SK-N-SH (cell line): ENCODE measurements at regions not wholly inside any gene's neighbourhood (a gene's known extent, or its start where the extent isn't known, plus 50 kb on each side); places are given as distances from the start of the nearest gene placed in this dataset.
A peak's percentile ranks its signal among the peaks of the same experiment; 100 is the strongest.

Experiments
- CTCF ChIA-PET: fragments of 300-600, 350-600 bp; formaldehyde crosslinking; extraction: SDS; loops from one replicate; lab custom pipeline; 2021; lab: Yijun Ruan, JAX
- POLR2A ChIA-PET: fragments of 350-600 bp; sonication (Branson Sonifier 250); formaldehyde crosslinking; extraction: SDS; loops from one replicate; lab custom pipeline; 2020; ENCODE audit warnings: antibody characterized with exemption, inconsistent platforms; lab: Yijun Ruan, JAX
- DNase-seq: peaks from one replicate; pipeline ENCODE4 v3.0.0; 2012
- H2AFZ ChIP-seq: fragments of 200-600 bp; sonication (generic); 2 replicates; pipeline ENCODE4 v1.8.1; 2016; ENCODE audit warnings: antibody characterized with exemption, mild to moderate bottlenecking, low read depth
- H3F3A ChIP-seq: fragments of 200-600 bp; sonication (generic); replicated peaks from 2 replicates; pipeline ENCODE3; 2016; ENCODE audit warnings: antibody characterized with exemption, mild to moderate bottlenecking; ENCODE audit not compliant: insufficient read depth
- H3K27ac ChIP-seq, 2 experiments: fragments of 200-500 bp in 1 of 2; fragments of 200-600 bp in 1 of 2; sonication (Bioruptor generic) in 1 of 2; sonication (generic), shearing (Covaris generic) in 1 of 2; 2 replicates each; pipeline versions ENCODE4 v1.5.1 to v1.6.1; 2014 to 2016; ENCODE audit warnings: low read depth in 2 of 2, inconsistent platforms in 1 of 2, low read length in 1 of 2, mild to moderate bottlenecking in 1 of 2, mixed read lengths in 1 of 2
- H3K27me3 ChIP-seq: fragments of 200-600 bp; sonication (generic), shearing (Covaris generic); 2 replicates; pipeline ENCODE4 v1.6.1; 2016; ENCODE audit warnings: mixed run types; ENCODE audit not compliant: insufficient read depth
- H3K36me3 ChIP-seq, 2 experiments: fragments of 200-500 bp in 1 of 2; fragments of 200-600 bp in 1 of 2; sonication (Bioruptor generic) in 1 of 2; sonication (generic) in 1 of 2; replicated peaks in 1 of 2; 2 replicates each; pipeline versions ENCODE3 to v1.5.1; 2014 to 2016; ENCODE audit warnings: low read length in 1 of 2, mild to moderate bottlenecking in 1 of 2; ENCODE audit not compliant: insufficient read depth in 2 of 2, control insufficient read depth in 1 of 2
- H3K4me1 ChIP-seq, 2 experiments: fragments of 200-500 bp in 1 of 2; fragments of 200-600 bp in 1 of 2; sonication (Bioruptor generic) in 1 of 2; sonication (generic), shearing (Covaris generic) in 1 of 2; 2 replicates each; pipeline versions ENCODE4 v1.5.1 to v1.6.1; 2014 to 2016; ENCODE audit warnings: low read depth in 1 of 2, low read length in 1 of 2, mixed run types in 1 of 2; ENCODE audit not compliant: insufficient read depth in 2 of 2, control insufficient read depth in 1 of 2
- H3K4me2 ChIP-seq: fragments of 200-600 bp; sonication (generic), shearing (Covaris generic); 2 replicates; pipeline ENCODE4 v1.6.1; 2017; ENCODE audit warnings: mixed run types
- H3K4me3 ChIP-seq, 2 experiments: fragments of 200-500 bp in 1 of 2; fragments of 200-600 bp in 1 of 2; sonication (Bioruptor generic) in 1 of 2; sonication (generic), shearing (Covaris generic) in 1 of 2; 2 replicates each; pipeline versions ENCODE4 v1.5.1 to v1.8.1; 2014 to 2016; ENCODE audit warnings: low read depth in 2 of 2, inconsistent platforms in 1 of 2, low read length in 1 of 2, mild to moderate bottlenecking in 1 of 2, mixed read lengths in 1 of 2, moderate library complexity in 1 of 2
- H3K79me2 ChIP-seq: fragments of 200-600 bp; sonication (generic); 2 replicates; pipeline ENCODE4 v1.8.1; 2017; ENCODE audit warnings: mild to moderate bottlenecking; ENCODE audit not compliant: insufficient read depth
- H3K9ac ChIP-seq: fragments of 200-600 bp; sonication (generic); 2 replicates; pipeline ENCODE4 v1.6.1; 2017; ENCODE audit warnings: mixed run types
- H3K9me2 ChIP-seq: fragments of 200-600 bp; sonication (generic); 2 replicates; pipeline ENCODE4 v1.6.1; 2017; ENCODE audit warnings: mixed run types
- H3K9me3 ChIP-seq: fragments of 200-600 bp; sonication (generic); 2 replicates; pipeline ENCODE4 v1.6.1; 2017; ENCODE audit warnings: mixed run types, mild to moderate bottlenecking, moderate library complexity
- H4K20me1 ChIP-seq: fragments of 200-600 bp; sonication (generic); 2 replicates; pipeline ENCODE4 v1.6.1; 2017; ENCODE audit warnings: mild to moderate bottlenecking, mixed run types; ENCODE audit not compliant: insufficient read depth
- ELF1 ChIP-seq: IDR thresholded peaks from 2 replicates; pipeline ENCODE4 v1.4.0; 2012
- FOXM1 ChIP-seq: IDR thresholded peaks from 2 replicates; pipeline ENCODE4 v1.4.0; 2012; ENCODE audit warnings: low read depth, mild to moderate bottlenecking
- GABPA ChIP-seq: IDR thresholded peaks from 2 replicates; pipeline ENCODE4 v1.4.0; 2012; ENCODE audit warnings: low read depth, mild to moderate bottlenecking
- GATA2 ChIP-seq: sonication (generic); formaldehyde crosslinking; IDR thresholded peaks from 2 replicates; pipeline ENCODE4 v1.5.0; 2020; ENCODE audit warnings: mild to moderate bottlenecking, missing genetic modification reagents
- JUND ChIP-seq: IDR thresholded peaks from 2 replicates; pipeline ENCODE4 v1.4.0; 2012
- MAX ChIP-seq: IDR thresholded peaks from 2 replicates; pipeline ENCODE4 v1.4.0; 2012; ENCODE audit warnings: low read depth
- NFIC ChIP-seq: IDR thresholded peaks from 2 replicates; pipeline ENCODE4 v1.4.0; 2012; ENCODE audit warnings: borderline replicate concordance
- RAD21 ChIP-seq: IDR thresholded peaks from 2 replicates; pipeline ENCODE4 v1.6.1; 2012; ENCODE audit warnings: mild to moderate bottlenecking, low read length
- REST ChIP-seq: IDR thresholded peaks from 2 replicates; pipeline ENCODE4 v1.6.1; 2012; ENCODE audit warnings: mild to moderate bottlenecking, low read depth, low read length, moderate library complexity
- RFX5 ChIP-seq: IDR thresholded peaks from 2 replicates; pipeline ENCODE4 v1.6.1; 2012; ENCODE audit warnings: mild to moderate bottlenecking, improper control_type of control experiment, low read length
- SIN3A ChIP-seq: IDR thresholded peaks from 2 replicates; pipeline ENCODE4 v1.6.1; 2012; ENCODE audit warnings: low read depth, mild to moderate bottlenecking, low read length, moderate library complexity, borderline replicate concordance
- SMC3 ChIP-seq: IDR thresholded peaks from 2 replicates; pipeline ENCODE4 v1.6.1; 2012; ENCODE audit warnings: low read depth, low read length, improper control_type of control experiment
- TCF12 ChIP-seq: IDR thresholded peaks from 2 replicates; pipeline ENCODE4 v1.4.0; 2012
- TEAD4 ChIP-seq: IDR thresholded peaks from 2 replicates; pipeline ENCODE4 v1.4.0; 2012; ENCODE audit warnings: mild to moderate bottlenecking, borderline replicate concordance; ENCODE audit not compliant: insufficient read depth
- WGBS: methylation state at CpG from one replicate; pipeline ENCODE4 v1.1.6; 2017; ENCODE audit warnings: low lambda C conversion rate; 5-methylcytosine and 5-hydroxymethylcytosine counted together
- TF ChIP-seq, protein P1 (sequence below): IDR thresholded peaks from 2 replicates; pipeline ENCODE4 v1.4.0; 2012; ENCODE audit warnings: low read depth, borderline replicate concordance
- TF ChIP-seq, protein P2 (sequence below): fragments of 150-350 bp; IDR thresholded peaks from 2 replicates; pipeline ENCODE4 v1.6.1; 2017; ENCODE audit warnings: antibody characterized with exemption, low read length, low read depth, borderline replicate concordance

- Histone ChIP-seq H3K9me2 (no peaks in the 10 kb centered on the region), H3K79me2 (no peaks in the 10 kb centered on the region), H3K9me3 (no peaks in the 10 kb centered on the region), H3F3A (no peaks in the 10 kb centered on the region), H3K4me3 (no peak overlapping the region), H2AFZ (no peak overlapping the region), H3K27me3 (no peaks in the 10 kb centered on the region), H4K20me1 (no peaks in the 10 kb centered on the region), H3K4me2 (no peak overlapping the region), H3K4me1 (no peaks in the 10 kb centered on the region; a peak in 2 of 4 replicates), H3K27ac (no peak overlapping the region; a peak in 1 of 4 replicates), H3K36me3 (no peaks in the 10 kb centered on the region), H3K9ac (no peak overlapping the region)
- ChIA-PET POLR2A (no interaction called here), CTCF (no interaction called here)
- TF ChIP-seq NFIC (peak; percentile 60; the same call in 1 of the 2 replicates), TEAD4 (no peak)
- 84% methylated on average over 3 of the region's 3 CpGs for WGBS
- DNase-seq = no peak
These were observed 412.8 kb upstream of the LYPLAL1 start for GRCh38 chr1:218760601-218761570.

DNA sequence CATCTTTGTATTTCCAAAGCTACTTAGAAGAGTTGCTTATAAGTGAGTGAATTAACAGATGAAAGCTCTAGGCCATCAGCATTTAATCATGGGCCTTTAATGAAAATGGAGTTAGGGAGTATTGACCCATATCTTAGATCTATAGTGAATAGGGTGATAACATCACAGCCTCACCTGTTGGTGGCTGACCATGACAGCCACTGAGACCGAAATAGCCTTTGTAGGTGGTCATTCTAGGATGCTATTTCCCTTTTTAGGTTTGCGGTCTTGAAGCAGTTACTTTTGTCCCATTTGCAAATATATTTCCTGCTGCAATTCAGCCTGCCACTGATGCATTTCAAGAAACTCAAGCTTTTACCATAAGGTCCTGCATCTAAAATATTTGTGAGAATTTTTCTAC, 410.1 kb upstream of the LYPLAL1 start:
- ChIA-PET CTCF (no interaction called here), POLR2A (no interaction called here)
- H3K27ac ChIP-seq = no peak overlapping the region
- no peaks in the 10 kb centered on the region for H3K27me3 ChIP-seq
- no peaks in the 10 kb centered on the region for H3K9me2 ChIP-seq
- no peak overlapping the region for H3K4me3 ChIP-seq
- H3K9ac ChIP-seq = no peak overlapping the region
- 92% methylated on average over 2 of the region's 2 CpGs for WGBS
- H3K4me2 ChIP-seq = no peak overlapping the region
- no peaks in the 10 kb centered on the region for H3K36me3 ChIP-seq
- H3K79me2 ChIP-seq = no peaks in the 10 kb centered on the region
- H2AFZ ChIP-seq = no peak overlapping the region
- TF ChIP-seq, protein P1, sequence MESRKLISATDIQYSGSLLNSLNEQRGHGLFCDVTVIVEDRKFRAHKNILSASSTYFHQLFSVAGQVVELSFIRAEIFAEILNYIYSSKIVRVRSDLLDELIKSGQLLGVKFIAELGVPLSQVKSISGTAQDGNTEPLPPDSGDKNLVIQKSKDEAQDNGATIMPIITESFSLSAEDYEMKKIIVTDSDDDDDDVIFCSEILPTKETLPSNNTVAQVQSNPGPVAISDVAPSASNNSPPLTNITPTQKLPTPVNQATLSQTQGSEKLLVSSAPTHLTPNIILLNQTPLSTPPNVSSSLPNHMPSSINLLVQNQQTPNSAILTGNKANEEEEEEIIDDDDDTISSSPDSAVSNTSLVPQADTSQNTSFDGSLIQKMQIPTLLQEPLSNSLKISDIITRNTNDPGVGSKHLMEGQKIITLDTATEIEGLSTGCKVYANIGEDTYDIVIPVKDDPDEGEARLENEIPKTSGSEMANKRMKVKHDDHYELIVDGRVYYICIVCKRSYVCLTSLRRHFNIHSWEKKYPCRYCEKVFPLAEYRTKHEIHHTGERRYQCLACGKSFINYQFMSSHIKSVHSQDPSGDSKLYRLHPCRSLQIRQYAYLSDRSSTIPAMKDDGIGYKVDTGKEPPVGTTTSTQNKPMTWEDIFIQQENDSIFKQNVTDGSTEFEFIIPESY = no peak
- no peak for TF ChIP-seq FOXM1
- TF ChIP-seq SIN3A = no peak
- no peak for TF ChIP-seq MAX
- no peak for TF ChIP-seq GATA2 (CRISPR knock-in tag)
- TF ChIP-seq TCF12 = no peak
- H4K20me1 ChIP-seq = no peaks in the 10 kb centered on the region
- no peaks in the 10 kb centered on the region for H3K9me3 ChIP-seq
- no peak for DNase-seq
- H3K4me1 ChIP-seq = no peaks in the 10 kb centered on the region; a peak in 2 of 4 replicates
- no peaks in the 10 kb centered on the region for H3F3A ChIP-seq

- no peaks in the 10 kb centered on the region for H3K79me2 ChIP-seq
- no peaks in the 10 kb centered on the region for H3K27me3 ChIP-seq
- no peaks in the 10 kb centered on the region for H3K9me3 ChIP-seq
- no peaks in the 10 kb centered on the region for H3K36me3 ChIP-seq
- H3K4me3 ChIP-seq = no peak overlapping the region
- no peak overlapping the region for H2AFZ ChIP-seq
- no peaks in the 10 kb centered on the region for H3F3A ChIP-seq
- no peaks in the 10 kb centered on the region for H3K9me2 ChIP-seq
- POLR2A ChIA-PET = no interaction called here
- 90% methylated on average over 5 of the region's 5 CpGs for WGBS
- H3K4me2 ChIP-seq = no peak overlapping the region
- CTCF ChIA-PET = no interaction called here
- no peaks in the 10 kb centered on the region for H4K20me1 ChIP-seq
- no peaks in the 10 kb centered on the region; a peak in 2 of 4 replicates for H3K4me1 ChIP-seq
- no peak overlapping the region for H3K9ac ChIP-seq
- no peak overlapping the region for H3K27ac ChIP-seq
- DNase-seq = no peak
- no peak for TF ChIP-seq RFX5
- TF ChIP-seq FOXM1 = no peak
- TF ChIP-seq SMC3 = no peak
- TF ChIP-seq GABPA = no peak
- no peak for TF ChIP-seq RAD21
- TF ChIP-seq REST = no peak
- TF ChIP-seq GATA2 (CRISPR knock-in tag) = no peak
- no peak for TF ChIP-seq ELF1
- TF ChIP-seq, protein P2, sequence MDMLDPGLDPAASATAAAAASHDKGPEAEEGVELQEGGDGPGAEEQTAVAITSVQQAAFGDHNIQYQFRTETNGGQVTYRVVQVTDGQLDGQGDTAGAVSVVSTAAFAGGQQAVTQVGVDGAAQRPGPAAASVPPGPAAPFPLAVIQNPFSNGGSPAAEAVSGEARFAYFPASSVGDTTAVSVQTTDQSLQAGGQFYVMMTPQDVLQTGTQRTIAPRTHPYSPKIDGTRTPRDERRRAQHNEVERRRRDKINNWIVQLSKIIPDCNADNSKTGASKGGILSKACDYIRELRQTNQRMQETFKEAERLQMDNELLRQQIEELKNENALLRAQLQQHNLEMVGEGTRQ = no peak
- TF ChIP-seq JUND = no peak
These were observed 407.9 kb upstream of the LYPLAL1 start for GRCh38 chr1:218765753-218766152.
